SK-N-SH treated with all-trans-retinoic acid at 6 μM for 48 hours (cell line): ENCODE measurements at regions not wholly inside any gene's neighbourhood (a gene's known extent, or its start where the extent isn't known, plus 50 kb on each side); places are given as distances from the start of the nearest gene placed in this dataset.

Experiments used
- ATAC-seq: fragments of 200-7000 bp; cut with Tn5 transposase; 3 replicates; pipeline ENCODE4 v1.9.1; 2020; ENCODE audit warnings: mild to moderate bottlenecking, moderate library complexity
- ARNTL ChIP-seq: fragments of 450-650 bp; formaldehyde crosslinking; IDR thresholded peaks from 2 replicates; pipeline ENCODE4 v1.5.0; 2020; ENCODE audit warnings: low read depth, mild to moderate bottlenecking, moderate library complexity, borderline replicate concordance
- BACH2 ChIP-seq: fragments of 250-450 bp; sonication (Bioruptor Pico); IDR thresholded peaks from 2 replicates; pipeline ENCODE4 v1.9.0; 2021; ENCODE audit warnings: mild to moderate bottlenecking, borderline replicate concordance
- CREB5 ChIP-seq: fragments of 250-450 bp; sonication (Bioruptor Pico); IDR thresholded peaks from 2 replicates; pipeline ENCODE4 v1.5.1; 2020; ENCODE audit warnings: low read depth, mild to moderate bottlenecking, moderate library complexity
- CSDC2 ChIP-seq: fragments of 250-450 bp; sonication (Bioruptor Pico); IDR thresholded peaks from 2 replicates; pipeline ENCODE4 v1.5.0; 2020; ENCODE audit warnings: mild to moderate bottlenecking, moderate library complexity
- ESRRG ChIP-seq: fragments of 250-450 bp; sonication (Bioruptor Pico); IDR thresholded peaks from 2 replicates; pipeline ENCODE4 v1.6.1; 2021; ENCODE audit warnings: mild to moderate bottlenecking
- ISL1 ChIP-seq: fragments of 250-450 bp; sonication (Bioruptor Pico); IDR thresholded peaks from 2 replicates; pipeline ENCODE4 v2.1.2; 2022; ENCODE audit warnings: mild to moderate bottlenecking, moderate library complexity
- OSR1 ChIP-seq: fragments of 250-450 bp; sonication (Bioruptor Pico); IDR thresholded peaks from 2 replicates; pipeline ENCODE4 v1.8.0; 2022; ENCODE audit warnings: moderate library complexity, mild to moderate bottlenecking, inconsistent platforms
- PATZ1 ChIP-seq: fragments of 250-450 bp; sonication (Bioruptor Pico); IDR thresholded peaks from 2 replicates; pipeline ENCODE4 v1.8.0; 2020; ENCODE audit warnings: mild to moderate bottlenecking, moderate library complexity, borderline replicate concordance
- POU6F1 ChIP-seq: fragments of 250-450 bp; sonication (Bioruptor Pico); IDR thresholded peaks from 2 replicates; pipeline ENCODE4 v1.8.0; 2021; ENCODE audit warnings: low read depth, mild to moderate bottlenecking, moderate library complexity, borderline replicate concordance
- PPARA ChIP-seq: fragments of 250-450 bp; sonication (Bioruptor Pico); IDR thresholded peaks from 2 replicates; pipeline ENCODE4 v1.5.0; 2020; ENCODE audit warnings: mild to moderate bottlenecking, borderline replicate concordance
- SNAI2 ChIP-seq: fragments of 250-450 bp; sonication (Bioruptor Pico); IDR thresholded peaks from 2 replicates; pipeline ENCODE4 v1.5.0; 2020; ENCODE audit warnings: mild to moderate bottlenecking, moderate library complexity
- TCF4 ChIP-seq: fragments of 250-450 bp; sonication (Bioruptor Pico); IDR thresholded peaks from 2 replicates; pipeline ENCODE4 v1.8.0; 2021; ENCODE audit warnings: mild to moderate bottlenecking, moderate library complexity, borderline replicate concordance
- TOX ChIP-seq: fragments of 250-450 bp; sonication (Bioruptor Pico); IDR thresholded peaks from 2 replicates; pipeline ENCODE4 v1.8.0; 2021; ENCODE audit warnings: mild to moderate bottlenecking, moderate library complexity, borderline replicate concordance
- TSHZ2 ChIP-seq: fragments of 250-450 bp; sonication (Bioruptor Pico); IDR thresholded peaks from 2 replicates; pipeline ENCODE4 v1.5.0; 2020; ENCODE audit warnings: mild to moderate bottlenecking, moderate library complexity
- ZC3H10 ChIP-seq: fragments of 250-450 bp; sonication (Bioruptor Pico); IDR thresholded peaks from 2 replicates; pipeline ENCODE4 v1.5.1; 2021; ENCODE audit warnings: mild to moderate bottlenecking, moderate library complexity
- ZNF565 ChIP-seq: fragments of 450-650 bp; formaldehyde crosslinking; conservative IDR thresholded peaks from 2 replicates; pipeline ENCODE4 v1.5.0; 2020; ENCODE audit warnings: low read depth, mild to moderate bottlenecking, moderate library complexity
- ZNF70 ChIP-seq: fragments of 450-650 bp; formaldehyde crosslinking; IDR thresholded peaks from 2 replicates; pipeline ENCODE4 v1.5.0; 2020; ENCODE audit warnings: mild to moderate bottlenecking, moderate library complexity
- ZNF8 ChIP-seq: fragments of 450-650 bp; formaldehyde crosslinking; IDR thresholded peaks from 2 replicates; pipeline ENCODE4 v1.5.0; 2020; ENCODE audit warnings: mild to moderate bottlenecking, moderate library complexity

- TF ChIP-seq CREB5 = no peak
- no peak for TF ChIP-seq ZNF8 (CRISPR knock-in tag)
- no peak for TF ChIP-seq PATZ1
- no peak for TF ChIP-seq TSHZ2 (CRISPR knock-in tag)
- no peak for TF ChIP-seq PPARA (CRISPR knock-in tag)
- no peak for TF ChIP-seq ARNTL
- no peak for TF ChIP-seq TOX (CRISPR knock-in tag)
- no peak for TF ChIP-seq BACH2 (CRISPR knock-in tag)
- no peak for TF ChIP-seq ZNF565
- no peak for TF ChIP-seq SNAI2 (CRISPR knock-in tag)
- no peak for TF ChIP-seq TCF4
- TF ChIP-seq ISL1 (CRISPR knock-in tag) = no peak
- no peak for TF ChIP-seq ZC3H10 (CRISPR knock-in tag)
- TF ChIP-seq ZNF70 (CRISPR knock-in tag) = no peak
- no peak for TF ChIP-seq POU6F1 (CRISPR knock-in tag)
- TF ChIP-seq, all 23 proteins: peak for 0
- ATAC-seq = no peak
These were observed 733.6 kb downstream of the PLOD2 start for GRCh38 chr3:145427355-145427754.

- no peak for ATAC-seq
- TF ChIP-seq ESRRG (CRISPR knock-in tag) = no peak
- no peak for TF ChIP-seq ARNTL
- TF ChIP-seq ZNF8 (CRISPR knock-in tag) = no peak
- no peak for TF ChIP-seq BACH2 (CRISPR knock-in tag)
- TF ChIP-seq ISL1 (CRISPR knock-in tag) = no peak
- no peak for TF ChIP-seq CSDC2 (CRISPR knock-in tag)
- no peak for TF ChIP-seq OSR1 (CRISPR knock-in tag)
- no peak for TF ChIP-seq PPARA (CRISPR knock-in tag)
- TF ChIP-seq ZNF565 = no peak
- TF ChIP-seq PATZ1 = no peak
- TF ChIP-seq TSHZ2 (CRISPR knock-in tag) = no peak
- TF ChIP-seq TCF4 = no peak
- no peak for TF ChIP-seq SNAI2 (CRISPR knock-in tag)
- TF ChIP-seq, all 23 proteins: peak for 0
These were observed 731.4 kb downstream of the PLOD2 start for GRCh38 chr3:145429546-145429945.
